Endothelial cell of umbilical vein (primary cell): ENCODE measurements at regions not wholly inside any gene's neighbourhood (a gene's known extent, or its start where the extent isn't known, plus 50 kb on each side); places are given as distances from the start of the nearest gene placed in this dataset.

Experiments used
- EZH2 ChIP-seq: IDR thresholded peaks from 2 replicates; pipeline ENCODE4 v1.6.1; 2012; ENCODE audit warnings: borderline replicate concordance, low read depth, mild to moderate bottlenecking, moderate library complexity, low read length, inconsistent platforms; ENCODE audit not compliant: severe bottlenecking
- POLR2AphosphoS5 ChIP-seq: IDR thresholded peaks from 2 replicates; pipeline ENCODE4 v1.6.1; 2012; ENCODE audit warnings: low read depth, mild to moderate bottlenecking, control low read depth, low read length, moderate library complexity; ENCODE audit not compliant: insufficient read depth
- TF ChIP-seq, protein P1 (sequence below), 2 donors: IDR thresholded peaks; 1 replicate in 1 of 2; 2 replicates in 1 of 2; pipeline ENCODE4 v1.5.1; 2011; ENCODE audit warnings: low read length in 2 of 2, mild to moderate bottlenecking in 2 of 2, moderate library complexity in 2 of 2, control low read depth in 1 of 2, inconsistent platforms in 1 of 2, low read depth in 1 of 2; ENCODE audit not compliant: insufficient read depth in 1 of 2; ENCODE audit errors: extremely low read depth in 1 of 2

DNA sequence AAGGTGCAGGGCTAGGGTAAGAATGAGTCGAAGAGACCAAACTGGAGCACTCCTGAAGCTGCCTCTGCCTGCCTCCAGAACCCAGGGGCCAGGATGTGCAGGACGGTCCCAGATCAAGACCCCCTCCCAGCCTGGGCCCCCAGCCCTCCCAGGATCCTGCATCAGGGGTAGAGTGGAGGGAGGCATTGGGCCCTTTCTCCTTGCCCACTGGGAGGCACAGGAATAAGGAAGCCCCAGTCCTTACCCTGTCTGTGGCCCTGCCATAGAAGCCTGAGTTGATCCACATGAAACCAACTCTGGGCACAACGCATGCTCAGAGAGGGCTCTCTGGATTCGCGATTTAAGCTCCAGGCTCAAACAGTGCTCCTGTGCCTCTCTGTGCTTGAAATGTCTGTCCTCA is 661.8 kb upstream of the B3GAT1 start:
- TF ChIP-seq POLR2AphosphoS5 (no peak), EZH2 (no peak)
- TF ChIP-seq, protein P1, sequence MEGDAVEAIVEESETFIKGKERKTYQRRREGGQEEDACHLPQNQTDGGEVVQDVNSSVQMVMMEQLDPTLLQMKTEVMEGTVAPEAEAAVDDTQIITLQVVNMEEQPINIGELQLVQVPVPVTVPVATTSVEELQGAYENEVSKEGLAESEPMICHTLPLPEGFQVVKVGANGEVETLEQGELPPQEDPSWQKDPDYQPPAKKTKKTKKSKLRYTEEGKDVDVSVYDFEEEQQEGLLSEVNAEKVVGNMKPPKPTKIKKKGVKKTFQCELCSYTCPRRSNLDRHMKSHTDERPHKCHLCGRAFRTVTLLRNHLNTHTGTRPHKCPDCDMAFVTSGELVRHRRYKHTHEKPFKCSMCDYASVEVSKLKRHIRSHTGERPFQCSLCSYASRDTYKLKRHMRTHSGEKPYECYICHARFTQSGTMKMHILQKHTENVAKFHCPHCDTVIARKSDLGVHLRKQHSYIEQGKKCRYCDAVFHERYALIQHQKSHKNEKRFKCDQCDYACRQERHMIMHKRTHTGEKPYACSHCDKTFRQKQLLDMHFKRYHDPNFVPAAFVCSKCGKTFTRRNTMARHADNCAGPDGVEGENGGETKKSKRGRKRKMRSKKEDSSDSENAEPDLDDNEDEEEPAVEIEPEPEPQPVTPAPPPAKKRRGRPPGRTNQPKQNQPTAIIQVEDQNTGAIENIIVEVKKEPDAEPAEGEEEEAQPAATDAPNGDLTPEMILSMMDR (IDR thresholded peaks at IDR 0.05; ENCODE audit: extremely low read depth in 1 of 2, insufficient read depth in 1 of 2, low read depth in 1 of 2, low read length in 2 of 2) = no peak
